Erythroblast (primary cell): ENCODE measurements at regions not wholly inside any gene's neighbourhood (a gene's known extent, or its start where the extent isn't known, plus 50 kb on each side); places are given as distances from the start of the nearest gene placed in this dataset.

ENCODE experiments used
- GATA1 ChIP-seq: IDR thresholded peaks from 2 replicates; pipeline ENCODE4 v1.6.1; 2011; ENCODE audit warnings: low read depth, mild to moderate bottlenecking, control low read depth, low read length, moderate library complexity
- POLR2A ChIP-seq: IDR thresholded peaks from 2 replicates; pipeline ENCODE4 v1.6.1; 2011; ENCODE audit warnings: mild to moderate bottlenecking, low read length

DNA sequence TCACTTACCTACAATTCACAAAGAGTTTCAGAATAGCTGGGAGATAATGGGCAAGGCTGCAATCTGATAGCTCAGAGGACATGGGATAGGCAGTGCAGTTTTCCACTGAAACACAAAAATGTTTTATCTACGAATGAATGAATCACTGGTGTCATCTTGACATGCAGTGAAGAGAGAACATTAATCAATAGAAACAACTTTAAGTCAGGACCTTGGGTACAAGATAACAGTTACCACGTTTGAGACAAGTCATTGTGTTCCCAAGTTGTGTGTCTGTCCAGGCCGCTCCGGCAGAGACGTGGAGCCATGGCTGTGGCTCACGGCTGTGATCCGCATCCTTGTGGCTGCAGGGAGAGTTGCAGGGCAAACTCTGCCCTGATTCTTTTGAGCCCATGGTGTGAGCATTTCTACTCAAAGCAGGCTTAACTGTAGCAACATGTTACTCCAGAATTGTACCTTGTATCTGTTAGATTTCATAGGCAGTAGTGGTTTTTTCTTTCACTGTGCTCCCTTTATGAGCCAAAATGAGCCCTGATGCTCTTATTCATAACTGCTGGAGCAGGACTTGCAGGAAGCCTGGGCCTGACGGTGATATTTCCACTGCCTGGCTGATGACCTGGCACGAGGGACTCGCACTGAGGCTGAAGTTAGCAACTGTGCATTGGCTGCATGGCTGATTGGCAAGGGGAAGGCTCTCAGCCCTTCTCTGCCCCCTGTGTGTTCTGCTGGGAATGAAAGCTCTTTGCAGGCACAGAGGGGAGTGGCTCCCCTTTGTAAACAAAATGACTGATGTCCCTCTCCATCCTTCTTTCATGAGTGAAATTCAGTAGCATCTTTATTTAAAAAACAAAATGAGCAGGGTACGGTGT, 465.2 kb downstream of the AJAP1 start:
- TF ChIP-seq POLR2A (no peak), GATA1 (no peak)
